Astrocyte of the cerebellum (primary cell): ENCODE measurements at regions not wholly inside any gene's neighbourhood (a gene's known extent, or its start where the extent isn't known, plus 50 kb on each side); places are given as distances from the start of the nearest gene placed in this dataset.
"Not testable (repeated sequence)": the region's sequence is repeated elsewhere in the genome, so short reads cannot be mapped to it uniquely, and the experiment has no call there.

Experiments
- DNase-seq: peaks from one replicate; pipeline ENCODE4 v3.0.0-alpha.2; 2011; ENCODE audit warnings: low read depth
- H3K4me3 ChIP-seq: 2 replicates; pipeline ENCODE4 v1.5.1; 2011; ENCODE audit warnings: mild to moderate bottlenecking, low read depth, low read length, moderate library complexity
- in situ Hi-C: cut with HindIII; loops from 2 replicates; pipeline ENCODE4 v1.10.0; 2017; ENCODE audit warnings: low sequenced_read_pairs
- TF ChIP-seq, protein P1 (sequence below): IDR thresholded peaks from 2 replicates; pipeline ENCODE4 v1.5.1; 2012; ENCODE audit warnings: low read length, low read depth, moderate library complexity, mild to moderate bottlenecking; ENCODE audit errors: missing control alignments

DNA sequence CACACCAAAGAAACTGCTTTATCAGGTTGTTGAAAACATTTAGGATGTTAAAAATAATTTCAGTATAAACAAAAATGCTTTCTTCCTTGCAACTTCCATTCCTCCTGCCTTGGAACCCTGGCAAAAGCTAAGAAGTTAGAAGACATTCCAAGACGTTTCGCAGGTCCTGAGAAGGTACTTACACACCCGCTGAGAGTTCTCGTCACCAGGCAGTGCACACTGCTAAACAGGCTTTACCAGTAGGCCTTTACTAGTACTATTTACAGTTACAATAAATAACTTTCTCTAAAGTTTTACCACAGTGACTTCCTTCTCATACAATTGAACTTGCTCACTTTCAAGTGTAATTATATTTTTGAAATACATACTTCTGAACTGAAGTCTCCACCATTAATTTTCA, 81.4 kb upstream of the RPS6KA2 start:
- TF ChIP-seq, protein P1, sequence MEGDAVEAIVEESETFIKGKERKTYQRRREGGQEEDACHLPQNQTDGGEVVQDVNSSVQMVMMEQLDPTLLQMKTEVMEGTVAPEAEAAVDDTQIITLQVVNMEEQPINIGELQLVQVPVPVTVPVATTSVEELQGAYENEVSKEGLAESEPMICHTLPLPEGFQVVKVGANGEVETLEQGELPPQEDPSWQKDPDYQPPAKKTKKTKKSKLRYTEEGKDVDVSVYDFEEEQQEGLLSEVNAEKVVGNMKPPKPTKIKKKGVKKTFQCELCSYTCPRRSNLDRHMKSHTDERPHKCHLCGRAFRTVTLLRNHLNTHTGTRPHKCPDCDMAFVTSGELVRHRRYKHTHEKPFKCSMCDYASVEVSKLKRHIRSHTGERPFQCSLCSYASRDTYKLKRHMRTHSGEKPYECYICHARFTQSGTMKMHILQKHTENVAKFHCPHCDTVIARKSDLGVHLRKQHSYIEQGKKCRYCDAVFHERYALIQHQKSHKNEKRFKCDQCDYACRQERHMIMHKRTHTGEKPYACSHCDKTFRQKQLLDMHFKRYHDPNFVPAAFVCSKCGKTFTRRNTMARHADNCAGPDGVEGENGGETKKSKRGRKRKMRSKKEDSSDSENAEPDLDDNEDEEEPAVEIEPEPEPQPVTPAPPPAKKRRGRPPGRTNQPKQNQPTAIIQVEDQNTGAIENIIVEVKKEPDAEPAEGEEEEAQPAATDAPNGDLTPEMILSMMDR, result no peak
- in situ Hi-C loops, result no loop called here
- no peak overlapping the region for H3K4me3 ChIP-seq
- DNase-seq, result no peak

DNA sequence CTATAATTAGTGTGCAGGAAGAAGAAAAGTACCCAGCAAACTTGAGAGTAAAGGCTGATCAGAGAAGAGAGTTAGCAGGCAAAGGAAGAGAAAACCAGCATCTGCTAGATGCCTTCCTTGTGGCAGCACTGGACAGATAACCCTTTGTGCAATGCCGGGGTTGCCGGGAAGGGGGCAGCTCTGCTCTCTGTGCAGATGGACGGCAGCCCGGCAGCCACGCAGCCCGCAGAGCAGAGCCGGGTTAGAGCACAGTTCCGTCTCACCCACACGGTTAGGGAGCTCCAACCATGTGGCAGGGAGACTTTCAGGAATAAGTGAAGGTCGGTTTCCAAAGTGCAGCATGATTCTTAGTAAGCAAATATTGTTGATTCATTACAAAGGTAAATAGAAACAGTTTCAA, 80.0 kb upstream of the RPS6KA2 start:
- no peak overlapping the region for H3K4me3 ChIP-seq
- TF ChIP-seq, protein P1, result peak; percentile 54
- no peak for DNase-seq

DNA sequence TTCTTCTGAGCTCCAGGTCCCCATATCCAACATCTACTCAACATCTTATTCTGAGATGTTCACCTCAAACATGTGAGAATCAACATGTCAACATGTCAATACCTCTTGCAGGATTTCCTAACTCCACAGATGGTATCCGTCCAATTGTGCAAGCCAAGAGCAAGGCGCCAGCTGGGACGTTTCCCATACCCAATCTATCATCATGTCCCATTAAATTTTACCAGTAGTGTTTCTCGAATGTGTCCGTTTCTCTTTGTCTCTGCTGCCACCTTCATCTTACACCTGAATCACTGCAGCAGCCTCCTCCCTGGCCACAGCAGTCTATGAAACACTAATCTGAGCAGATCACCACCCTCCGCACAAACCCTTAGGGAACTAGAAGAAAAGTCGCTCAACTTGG, 78.0 kb upstream of the RPS6KA2 start:
- DNase-seq, result no peak
- H3K4me3 ChIP-seq, result no peak overlapping the region
- TF ChIP-seq, protein P1, result no peak
- in situ Hi-C loops, result no loop called here

More for the DNA sequence above, 80.0 kb upstream of the RPS6KA2 start:
- in situ Hi-C loops, result no loop called here

DNA sequence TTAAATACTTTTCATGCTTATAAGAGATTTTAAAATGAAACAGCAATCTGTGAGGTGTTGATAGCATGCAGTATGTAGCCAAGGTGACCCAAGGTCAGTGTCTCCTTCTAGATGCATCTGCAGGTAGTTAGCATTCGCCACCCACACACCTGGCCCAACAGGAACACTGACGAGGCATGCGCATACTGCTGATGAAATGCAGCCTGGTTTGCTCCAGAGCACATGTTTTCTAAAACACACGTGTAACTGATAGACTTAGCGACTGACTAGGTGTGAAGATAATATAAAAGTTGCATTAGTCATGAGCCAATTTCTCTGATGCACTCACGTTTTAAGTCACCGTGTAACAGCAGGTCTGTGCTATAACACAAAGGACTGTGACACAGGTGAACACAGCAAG, 77.1 kb upstream of the RPS6KA2 start:
- TF ChIP-seq, protein P1, result no peak
- in situ Hi-C loops, result no loop called here
- DNase-seq, result no peak
- no peak overlapping the region for H3K4me3 ChIP-seq

DNA sequence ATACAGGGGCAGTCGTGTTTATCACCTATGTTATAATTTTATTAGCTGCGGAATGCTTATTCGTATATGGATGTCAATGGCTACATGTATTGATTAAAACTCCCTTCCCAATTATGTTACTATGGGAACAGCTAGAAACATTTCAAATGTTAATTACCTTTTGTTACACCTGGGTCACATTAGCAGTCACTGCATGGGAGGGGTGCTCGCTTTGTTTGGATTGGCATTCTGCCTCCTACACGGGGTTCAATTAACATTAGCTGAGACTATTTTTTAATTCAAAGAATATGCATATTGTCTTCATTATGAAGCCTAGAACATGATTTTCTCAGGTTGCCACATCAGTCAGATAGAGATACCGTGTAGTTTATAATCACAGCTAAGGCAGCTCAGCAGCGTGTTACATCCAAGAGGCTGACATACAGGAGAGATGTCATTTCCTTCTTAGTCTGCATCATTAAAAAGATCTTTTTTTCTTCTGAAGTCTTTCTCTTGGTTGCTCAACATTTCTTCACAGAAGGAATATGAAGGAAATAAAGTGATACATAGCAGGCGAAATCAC, 76.2 kb upstream of the RPS6KA2 start:
- DNase-seq, result no peak
- in situ Hi-C loops, result no loop called here
- TF ChIP-seq, protein P1, result no peak

DNA sequence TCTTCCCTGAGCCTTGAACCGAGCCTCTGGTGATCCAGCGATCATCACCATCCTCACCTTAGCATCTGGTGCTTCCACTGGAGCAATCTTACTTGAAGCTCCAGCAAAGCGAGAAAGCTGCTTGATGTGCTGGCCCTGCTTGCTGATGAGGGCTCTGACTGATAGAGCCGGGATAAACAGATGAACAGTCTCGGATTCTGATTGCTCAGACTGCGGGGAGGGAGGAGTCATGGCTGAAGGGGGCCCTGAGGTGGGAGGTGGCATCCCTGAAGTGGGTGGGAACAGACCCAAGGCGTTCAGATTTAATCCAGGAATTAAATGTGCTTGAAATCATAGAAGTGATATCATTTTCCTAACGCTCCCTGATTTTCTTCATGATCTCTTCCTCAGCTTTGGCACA, 74.4 kb upstream of the RPS6KA2 start:
- in situ Hi-C loops, H3K4me3 ChIP-seq, DNase-seq: not testable (repeated sequence)

More for the DNA sequence above, 76.2 kb upstream of the RPS6KA2 start:
- H3K4me3 ChIP-seq, result no peak overlapping the region

DNA sequence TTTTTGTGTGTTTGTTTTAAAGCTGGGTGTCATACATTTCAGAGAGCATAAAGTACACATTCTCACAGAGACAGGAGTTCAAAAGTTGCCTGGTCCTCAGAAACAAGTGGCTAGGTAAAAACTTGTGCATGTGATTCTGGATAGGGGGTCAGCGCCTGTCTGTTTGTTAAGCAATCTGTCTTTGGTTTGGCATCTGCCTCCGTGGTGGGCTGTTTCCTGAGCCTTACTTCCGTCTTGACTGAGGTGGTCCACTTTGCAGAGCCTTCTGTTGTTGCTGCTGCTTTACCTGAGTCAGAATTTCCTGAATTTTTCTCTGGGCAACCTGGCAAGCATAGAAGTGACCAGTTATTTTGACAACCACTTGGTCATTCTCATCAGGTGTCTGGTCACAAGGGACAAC, 73.8 kb upstream of the RPS6KA2 start:
- in situ Hi-C loops, DNase-seq: not testable (repeated sequence)

DNA sequence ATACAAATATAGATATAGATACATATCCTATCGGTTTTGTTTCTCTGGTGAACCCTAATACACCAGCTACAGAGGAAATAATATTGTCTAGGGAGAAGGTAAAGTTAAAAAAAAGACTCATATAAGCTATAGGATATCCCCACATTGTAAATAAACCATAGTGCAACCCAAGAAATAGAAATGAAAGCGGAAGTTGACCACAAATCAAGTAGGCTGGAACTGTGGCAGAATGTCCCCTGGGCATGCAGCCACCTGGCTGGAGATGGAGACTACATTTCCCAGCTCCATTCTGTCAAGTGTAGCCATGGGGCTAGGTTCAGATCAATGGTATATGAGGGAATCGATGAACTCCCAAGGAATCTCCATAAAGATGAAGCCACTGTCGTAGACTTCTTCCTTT, 70.1 kb upstream of the RPS6KA2 start:
- in situ Hi-C loops, result no loop called here
- DNase-seq, result no peak
- TF ChIP-seq, protein P1, result no peak

More for the DNA sequence above, 73.8 kb upstream of the RPS6KA2 start:
- not testable (repeated sequence) for H3K4me3 ChIP-seq

More for the DNA sequence above, 70.1 kb upstream of the RPS6KA2 start:
- H3K4me3 ChIP-seq, result no peak overlapping the region
